Mesothelial cell of epicardium (in vitro differentiated cells): ENCODE measurements at regions not wholly inside any gene's neighbourhood (a gene's known extent, or its start where the extent isn't known, plus 50 kb on each side); places are given as distances from the start of the nearest gene placed in this dataset.
A peak's percentile ranks its signal among the peaks of the same experiment; 100 is the strongest.

ENCODE experiments used
- DNase-seq, 2 experiments: peaks; one replicate each; pipeline ENCODE4 v3.0.0; 2021; ENCODE audit warnings: low spot score in 2 of 2; ENCODE audit not compliant: unreplicated experiment in 2 of 2
- H3K27ac Mint-ChIP-seq: 2 replicates; pipeline ENCODE4 v1.8.0; 2021; ENCODE audit warnings: mixed read lengths
- H3K27me3 Mint-ChIP-seq: 2 replicates; pipeline ENCODE4 v1.8.0; 2021; ENCODE audit warnings: low read depth, mixed read lengths
- H3K36me3 Mint-ChIP-seq: 2 replicates; pipeline ENCODE4 v1.8.0; 2021; ENCODE audit warnings: mixed read lengths
- H3K4me1 Mint-ChIP-seq: 2 replicates; pipeline ENCODE4 v1.8.0; 2021; ENCODE audit warnings: mixed read lengths
- H3K4me3 Mint-ChIP-seq: 2 replicates; pipeline ENCODE4 v1.8.0; 2021; ENCODE audit warnings: mild to moderate bottlenecking, moderate library complexity, mixed read lengths
- H3K9me3 Mint-ChIP-seq: 2 replicates; pipeline ENCODE4 v1.8.0; 2021; ENCODE audit warnings: mixed read lengths
- CTCF ChIP-seq: fragments of 200-600 bp; sonication (generic); IDR thresholded peaks from one replicate; pipeline ENCODE4 v1.5.0; 2021; ENCODE audit warnings: antibody characterized with exemption; ENCODE audit not compliant: unreplicated experiment

DNA sequence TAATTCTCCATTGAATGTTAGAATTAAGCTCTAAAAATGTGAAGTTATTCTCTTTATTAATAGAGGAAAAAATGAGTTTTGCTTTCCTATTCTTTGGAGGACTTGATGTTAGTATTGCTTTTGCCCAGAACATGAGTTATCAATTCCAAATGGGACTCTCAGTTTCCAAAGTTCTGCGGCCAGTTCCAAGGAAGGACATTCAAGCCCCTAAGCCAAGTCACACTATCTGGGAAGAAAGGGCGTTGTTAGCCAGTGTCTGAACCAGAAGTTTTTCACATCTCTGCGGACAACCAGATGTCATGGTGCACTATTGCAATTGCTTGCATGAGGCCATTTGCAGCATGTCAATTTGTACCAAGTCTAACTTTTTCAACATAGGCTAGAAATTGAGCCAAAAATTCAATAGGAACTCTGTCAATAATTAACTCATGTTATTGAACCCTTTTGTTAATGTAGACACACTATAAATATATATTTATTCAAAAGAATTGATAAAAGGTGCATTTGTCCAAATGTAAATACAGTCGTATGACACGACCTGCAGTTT is 183.3 kb upstream of the PIK3R1 start:
- no peak overlapping the region for H3K27ac Mint-ChIP-seq
- H3K9me3 Mint-ChIP-seq = no peaks in the 10 kb centered on the region
- no peaks in the 10 kb centered on the region for H3K27me3 Mint-ChIP-seq
- H3K4me1 Mint-ChIP-seq = peaks cover 50% of the 10 kb centered on the region
- no peak for DNase-seq
- no peak overlapping the region for H3K4me3 Mint-ChIP-seq
- H3K36me3 Mint-ChIP-seq = no peaks in the 10 kb centered on the region
- no peak for TF ChIP-seq CTCF

GRCh38 chr5:68028131-68028727 is 187.3 kb upstream of the PIK3R1 start:
- Mint-ChIP-seq H3K27me3 (no peaks in the 10 kb centered on the region), H3K27ac (peak overlapping the region; percentile 85), H3K4me3 (no peak overlapping the region), H3K4me1 (peaks cover 41% of the 10 kb centered on the region), H3K9me3 (no peaks in the 10 kb centered on the region), H3K36me3 (no peaks in the 10 kb centered on the region)
- no peak for TF ChIP-seq CTCF
- DNase-seq = no peak

DNA sequence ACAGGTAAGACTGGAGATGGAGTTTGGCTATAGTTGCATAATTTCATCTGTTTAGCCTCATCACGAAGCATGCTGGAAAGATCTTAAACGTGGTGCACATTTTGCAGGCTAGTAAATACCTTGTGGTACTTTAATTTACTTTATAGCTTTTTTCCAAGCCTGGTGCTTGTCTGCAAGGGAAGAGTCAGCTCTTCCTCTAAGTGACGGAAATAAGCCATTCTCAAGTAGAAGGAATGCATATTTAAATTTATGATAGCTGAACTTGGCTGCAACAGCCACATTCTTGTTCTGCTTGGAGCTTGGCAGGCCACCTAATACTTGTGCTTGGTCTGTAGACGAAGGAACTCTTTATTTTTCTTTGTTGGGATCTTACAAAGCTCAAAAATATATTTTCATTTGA is 188.0 kb upstream of the PIK3R1 start:
- H3K4me3 Mint-ChIP-seq = no peak overlapping the region
- H3K36me3 Mint-ChIP-seq = no peaks in the 10 kb centered on the region
- no peak for DNase-seq
- peak overlapping the region; percentile 85 for H3K27ac Mint-ChIP-seq
- TF ChIP-seq CTCF = no peak
- no peaks in the 10 kb centered on the region for H3K9me3 Mint-ChIP-seq
- peaks cover 34% of the 10 kb centered on the region for H3K4me1 Mint-ChIP-seq
- H3K27me3 Mint-ChIP-seq = no peaks in the 10 kb centered on the region

- no peak for DNase-seq
- Mint-ChIP-seq H3K4me3 (no peak overlapping the region), H3K27me3 (no peaks in the 10 kb centered on the region), H3K36me3 (no peaks in the 10 kb centered on the region), H3K27ac (peak overlapping the region; percentile 85), H3K4me1 (peaks cover 36% of the 10 kb centered on the region), H3K9me3 (no peaks in the 10 kb centered on the region)
- TF ChIP-seq CTCF = no peak
Measured at GRCh38 chr5:68026092-68026885, 189.3 kb upstream of the PIK3R1 start.

DNA sequence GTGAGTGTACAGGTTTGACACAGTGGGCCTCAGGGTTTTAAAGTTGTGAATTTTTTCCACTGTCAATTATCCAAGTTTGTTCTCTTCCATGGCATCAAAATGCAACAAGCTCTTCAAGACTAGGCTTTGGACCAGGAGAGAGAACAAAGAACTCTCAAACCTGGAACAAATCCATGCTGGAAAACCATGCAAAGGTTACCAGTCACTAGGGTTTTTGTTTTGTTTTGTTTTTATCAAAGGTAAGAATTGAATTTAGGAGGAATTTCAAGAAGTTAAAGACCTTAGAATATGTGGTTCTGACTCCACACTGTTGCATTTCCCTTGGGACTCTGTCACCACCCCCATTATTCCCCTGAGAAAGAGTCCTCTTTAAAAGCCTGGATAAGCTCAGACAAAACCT is 191.1 kb upstream of the PIK3R1 start:
- Mint-ChIP-seq H3K9me3 (peaks cover 3% of the 10 kb centered on the region), H3K27me3 (no peaks in the 10 kb centered on the region), H3K36me3 (no peaks in the 10 kb centered on the region), H3K27ac (no peak overlapping the region), H3K4me1 (peaks cover 42% of the 10 kb centered on the region), H3K4me3 (no peak overlapping the region)
- no peak for DNase-seq
- no peak for TF ChIP-seq CTCF
